ENCODE measurements at regions not wholly inside any gene's neighbourhood (a gene's known extent, or its start where the extent isn't known, plus 50 kb on each side); places are given as distances from the start of the nearest gene placed in this dataset.

GRCh38 chr4:152015597-152016302 lies 254.9 kb upstream of the GATB start:
- TF ChIP-seq POLR2A (IDR thresholded peaks at IDR 0.05; ENCODE audit: extremely low read depth, insufficient read length) (no peak), CTCF (IDR thresholded peaks at IDR 0.05; ENCODE audit: low read depth, low read length) (no peak), MAX (IDR thresholded peaks at IDR 0.05; ENCODE audit: low read depth, low read length) (no peak), MYC (IDR thresholded peaks at IDR 0.05; ENCODE audit: low read depth, low read length) (no peak)

Measured in NB4 (cell line).